ENCODE measurements at regions not wholly inside any gene's neighbourhood (a gene's known extent, or its start where the extent isn't known, plus 50 kb on each side); places are given as distances from the start of the nearest gene placed in this dataset.

GRCh38 chr6:119482850-119483285 is 133.3 kb upstream of the MAN1A1 start:
- TF ChIP-seq EP300 (IDR thresholded peaks at IDR 0.05) (no peak), CTCF (IDR thresholded peaks at IDR 0.05) (no peak)

Measured in gastroesophageal sphincter (tissue), 3 donors.